ENCODE measurements at regions not wholly inside any gene's neighbourhood (a gene's known extent, or its start where the extent isn't known, plus 50 kb on each side); places are given as distances from the start of the nearest gene placed in this dataset.

- TF ChIP-seq OSR1 (CRISPR knock-in tag; IDR thresholded peaks at IDR 0.05) (no peak), ZFP30 (CRISPR knock-in tag; IDR thresholded peaks at IDR 0.05) (no peak), PATZ1 (CRISPR knock-in tag; IDR thresholded peaks at IDR 0.05; ENCODE audit: borderline replicate concordance) (no peak), RARB (CRISPR knock-in tag; IDR thresholded peaks at IDR 0.05) (no peak), ZC3H10 (CRISPR knock-in tag; IDR thresholded peaks at IDR 0.05) (no peak), BACH2 (CRISPR knock-in tag; IDR thresholded peaks at IDR 0.05; ENCODE audit: borderline replicate concordance) (no peak), ZNF70 (CRISPR knock-in tag; IDR thresholded peaks at IDR 0.05) (no peak), ARNTL (CRISPR knock-in tag; IDR thresholded peaks at IDR 0.05; ENCODE audit: borderline replicate concordance, low read depth) (no peak), GLIS3 (CRISPR knock-in tag; IDR thresholded peaks at IDR 0.05) (no peak), TOX (CRISPR knock-in tag; IDR thresholded peaks at IDR 0.05; ENCODE audit: borderline replicate concordance) (no peak)
Measured at GRCh38 chr4:97216046-97216445, 927.2 kb downstream of the STPG2 start.
